Chondrocyte (in vitro differentiated cells): ENCODE measurements at regions not wholly inside any gene's neighbourhood (a gene's known extent, or its start where the extent isn't known, plus 50 kb on each side); places are given as distances from the start of the nearest gene placed in this dataset.
"Not testable (repeated sequence)": the region's sequence is repeated elsewhere in the genome, so short reads cannot be mapped to it uniquely, and the experiment has no call there.

Source experiments
- DNase-seq: peaks from one replicate; pipeline ENCODE4 v3.0.0; 2021; ENCODE audit warnings: mixed read lengths, low spot score
- H3K27ac Mint-ChIP-seq: one replicate; pipeline ENCODE4 v1.8.0; 2021; ENCODE audit warnings: mild to moderate bottlenecking, moderate library complexity, mixed read lengths; ENCODE audit not compliant: unreplicated experiment
- H3K27me3 Mint-ChIP-seq: 2 replicates; pipeline ENCODE4 v1.8.0; 2021; ENCODE audit warnings: low read depth, mixed read lengths
- H3K36me3 Mint-ChIP-seq: 2 replicates; pipeline ENCODE4 v1.8.0; 2021; ENCODE audit warnings: low read depth, mixed read lengths
- H3K4me1 Mint-ChIP-seq: 2 replicates; pipeline ENCODE4 v1.8.0; 2021; ENCODE audit warnings: low read depth, mild to moderate bottlenecking, mixed read lengths
- H3K4me3 Mint-ChIP-seq: one replicate; pipeline ENCODE4 v1.8.0; 2021; ENCODE audit warnings: mild to moderate bottlenecking, moderate library complexity, mixed read lengths; ENCODE audit not compliant: unreplicated experiment
- H3K9me3 Mint-ChIP-seq: 2 replicates; pipeline ENCODE4 v1.8.0; 2021; ENCODE audit warnings: low read depth, mixed read lengths
- CTCF ChIP-seq: fragments of 200-600 bp; sonication (generic); IDR thresholded peaks from 2 replicates; pipeline ENCODE4 v1.5.0; 2021; ENCODE audit warnings: antibody characterized with exemption, mild to moderate bottlenecking, moderate library complexity

- Mint-ChIP-seq H3K4me1 (peaks cover 20% of the 10 kb centered on the region), H3K27me3 (peaks cover 27% of the 10 kb centered on the region), H3K4me3 (no peak overlapping the region), H3K36me3 (peaks cover 13% of the 10 kb centered on the region), H3K27ac (no peak overlapping the region), H3K9me3 (peaks cover 16% of the 10 kb centered on the region)
- DNase-seq = no peak
- TF ChIP-seq CTCF = no peak
These were observed 68.2 kb upstream of the SSTR4 start for GRCh38 chr20:22966787-22967464.

GRCh38 chr20:22967706-22968105, 67.4 kb upstream of the SSTR4 start:
- not testable (repeated sequence) for DNase-seq
- H3K9me3 Mint-ChIP-seq = peaks cover 16% of the 10 kb centered on the region

GRCh38 chr20:22969031-22969430, 66.1 kb upstream of the SSTR4 start:
- not testable (repeated sequence) for H3K4me3 Mint-ChIP-seq, DNase-seq, H3K4me1 Mint-ChIP-seq, H3K27ac Mint-ChIP-seq
- Mint-ChIP-seq H3K36me3 (peaks cover 14% of the 10 kb centered on the region), H3K27me3 (peaks cover 33% of the 10 kb centered on the region), H3K9me3 (peaks cover 16% of the 10 kb centered on the region)

More at GRCh38 chr20:22967706-22968105, 67.4 kb upstream of the SSTR4 start:
- Mint-ChIP-seq H3K27me3 (peaks cover 33% of the 10 kb centered on the region), H3K4me1 (peaks cover 15% of the 10 kb centered on the region), H3K36me3 (peaks cover 14% of the 10 kb centered on the region)
- not testable (repeated sequence) for H3K27ac Mint-ChIP-seq, H3K4me3 Mint-ChIP-seq

DNA sequence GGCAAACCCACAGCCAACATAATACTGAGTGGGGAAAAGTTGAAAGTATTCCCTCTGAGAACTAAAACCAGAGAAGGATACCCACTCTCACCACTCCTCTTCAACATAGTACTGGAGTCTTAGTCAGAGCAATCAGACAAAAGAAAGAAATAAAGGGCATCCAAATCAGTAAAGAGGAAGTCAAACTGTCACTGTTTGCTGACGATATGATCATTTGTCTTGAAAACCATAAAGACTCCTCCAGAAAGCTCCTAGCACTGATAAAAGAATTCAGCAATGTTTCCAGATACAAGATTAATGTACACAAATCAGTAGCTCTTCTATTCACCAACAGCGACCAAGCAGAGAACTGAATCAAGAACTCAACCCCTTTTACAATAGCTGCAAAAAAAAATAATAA, 64.0 kb upstream of the SSTR4 start:
- peaks cover 16% of the 10 kb centered on the region for H3K9me3 Mint-ChIP-seq
- peaks cover 36% of the 10 kb centered on the region for H3K27me3 Mint-ChIP-seq
- not testable (repeated sequence) for H3K27ac Mint-ChIP-seq, H3K4me3 Mint-ChIP-seq, H3K4me1 Mint-ChIP-seq, DNase-seq
- H3K36me3 Mint-ChIP-seq = peaks cover 14% of the 10 kb centered on the region

- DNase-seq = no peak
- peaks cover 1% of the 10 kb centered on the region for H3K9me3 Mint-ChIP-seq
These were observed 60.8 kb upstream of the SSTR4 start for GRCh38 chr20:22974354-22974753.

DNA sequence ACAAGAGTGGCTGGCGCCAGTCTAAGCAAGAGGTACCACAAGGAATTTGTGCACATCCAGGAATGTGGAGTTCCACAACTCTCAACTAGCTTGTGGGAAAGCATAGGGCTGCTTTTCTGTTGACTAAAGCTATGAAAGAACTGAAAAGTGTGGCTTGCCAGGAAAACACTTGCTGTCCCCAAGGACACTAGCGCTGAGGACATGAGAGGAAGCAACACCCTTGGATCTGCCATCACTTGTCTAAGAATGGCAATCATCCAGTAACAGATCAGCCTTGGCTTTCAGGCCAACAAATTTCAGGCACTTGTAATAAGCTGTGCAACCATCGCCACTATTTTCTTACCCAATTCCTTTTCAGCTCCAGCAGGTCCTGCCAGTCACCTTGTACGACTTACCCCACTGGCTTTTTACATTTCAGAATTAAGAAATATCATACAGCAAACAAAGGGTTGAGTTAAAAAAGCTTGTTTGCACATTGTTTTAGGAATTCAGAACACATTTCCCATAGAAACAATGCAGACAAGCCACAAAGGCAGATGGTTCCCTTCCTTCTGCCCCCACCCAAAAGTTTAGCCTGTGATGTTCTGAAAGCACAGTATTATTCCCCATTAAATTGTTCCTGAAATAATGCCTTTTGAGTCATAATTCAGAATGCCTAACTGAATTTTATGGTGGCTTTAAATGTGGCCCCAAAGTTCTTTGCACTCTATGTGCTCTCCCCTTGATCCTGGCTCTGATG, 57.9 kb upstream of the SSTR4 start:
- Mint-ChIP-seq H3K4me3 (no peak overlapping the region), H3K27me3 (peaks cover 14% of the 10 kb centered on the region), H3K4me1 (peaks cover 12% of the 10 kb centered on the region), H3K27ac (no peak overlapping the region), H3K9me3 (peaks cover 3% of the 10 kb centered on the region), H3K36me3 (peaks cover 1% of the 10 kb centered on the region)
- DNase-seq = no peak
- TF ChIP-seq CTCF = no peak

More at GRCh38 chr20:22974354-22974753, 60.8 kb upstream of the SSTR4 start:
- TF ChIP-seq CTCF = peak; percentile 66
- Mint-ChIP-seq H3K27me3 (peaks cover 30% of the 10 kb centered on the region), H3K27ac (no peak overlapping the region), H3K36me3 (peaks cover 6% of the 10 kb centered on the region), H3K4me3 (no peak overlapping the region), H3K4me1 (peaks cover 12% of the 10 kb centered on the region)
